A673 (cell line): ENCODE measurements at regions not wholly inside any gene's neighbourhood (a gene's known extent, or its start where the extent isn't known, plus 50 kb on each side); places are given as distances from the start of the nearest gene placed in this dataset.

Experiments
- BruUV-seq: library from RNA; stranded (reverse); fragments of 400-500 nt; replicated peaks from 2 replicates; lab custom pipeline; 2021; lab: Mats Ljungman, UMichigan
- CTCF ChIA-PET: fragments of 300-600 bp; sonication (Branson Sonifier 250); formaldehyde crosslinking; loops from one replicate; lab custom pipeline; 2022; ENCODE audit warnings: antibody characterized with exemption; lab: Charles Lee
- POLR2A ChIA-PET: fragments of 300-600 bp; sonication (Branson Sonifier 250); formaldehyde crosslinking; loops from one replicate; lab custom pipeline; 2022; ENCODE audit warnings: antibody characterized with exemption; ENCODE audit not compliant: low non-redundant PET; lab: Charles Lee
- DNase-seq: peaks from one replicate; pipeline ENCODE4 v3.0.0-alpha.2; 2015; ENCODE audit warnings: low spot score
- H3K27ac ChIP-seq: fragments of 200-600 bp; sonication (generic); 2 replicates; pipeline ENCODE4 v1.5.1; 2016; ENCODE audit warnings: mixed run types, low read depth, mild to moderate bottlenecking, mixed read lengths, antibody characterized with exemption, low read length; ENCODE audit not compliant: poor library complexity, severe bottlenecking
- H3K27me3 ChIP-seq: fragments of 200-600 bp; sonication (generic); replicated peaks from 2 replicates; pipeline ENCODE4 v1.6.1; 2017; ENCODE audit warnings: mixed run types, low read depth, mild to moderate bottlenecking, mixed read lengths, antibody characterized with exemption, low read length; ENCODE audit not compliant: insufficient read depth, poor library complexity
- H3K36me3 ChIP-seq: fragments of 200-600 bp; sonication (generic); 2 replicates; pipeline ENCODE4 v1.6.1; 2016; ENCODE audit warnings: mixed run types, mild to moderate bottlenecking, mixed read lengths, antibody characterized with exemption, low read length; ENCODE audit not compliant: insufficient read depth, poor library complexity, severe bottlenecking
- H3K4me1 ChIP-seq: fragments of 200-600 bp; sonication (generic); 2 replicates; pipeline ENCODE4 v1.6.1; 2017; ENCODE audit warnings: mixed run types, mild to moderate bottlenecking, mixed read lengths, antibody characterized with exemption, low read length; ENCODE audit not compliant: insufficient read depth, poor library complexity, severe bottlenecking
- H3K4me3 ChIP-seq: fragments of 200-600 bp; sonication (generic); 2 replicates; pipeline ENCODE4 v1.5.1; 2016; ENCODE audit warnings: low read depth, mixed run types, mild to moderate bottlenecking, mixed read lengths, low read length; ENCODE audit not compliant: poor library complexity, severe bottlenecking
- H3K9me3 ChIP-seq: fragments of 200-600 bp; sonication (generic); 2 replicates; pipeline ENCODE4 v1.6.1; 2016; ENCODE audit warnings: mixed run types, low read depth, mild to moderate bottlenecking, mixed read lengths, antibody characterized with exemption, low read length; ENCODE audit not compliant: poor library complexity, severe bottlenecking
- EZH2 ChIP-seq: fragments of 200-600 bp; sonication (generic); IDR thresholded peaks from 2 replicates; pipeline ENCODE4 v1.6.1; 2017; ENCODE audit warnings: borderline replicate concordance, low read depth, mild to moderate bottlenecking, mixed read lengths, antibody characterized with exemption, low read length; ENCODE audit not compliant: poor library complexity, severe bottlenecking
- intact Hi-C: fragments of 100-400 bp; cut with micrococcal nuclease; formaldehyde crosslinking; loops from one replicate; pipeline ENCODE4 v1.10.0; 2022; ENCODE audit not compliant: unreplicated experiment
- TF ChIP-seq, protein P1 (sequence below): fragments of 300-800, 200-600 bp; sonication (generic); conservative IDR thresholded peaks from 2 replicates; pipeline ENCODE4 v1.5.1; 2017; ENCODE audit warnings: low read depth, mild to moderate bottlenecking, antibody characterized with exemption, low read length, moderate library complexity, mixed read lengths

DNA sequence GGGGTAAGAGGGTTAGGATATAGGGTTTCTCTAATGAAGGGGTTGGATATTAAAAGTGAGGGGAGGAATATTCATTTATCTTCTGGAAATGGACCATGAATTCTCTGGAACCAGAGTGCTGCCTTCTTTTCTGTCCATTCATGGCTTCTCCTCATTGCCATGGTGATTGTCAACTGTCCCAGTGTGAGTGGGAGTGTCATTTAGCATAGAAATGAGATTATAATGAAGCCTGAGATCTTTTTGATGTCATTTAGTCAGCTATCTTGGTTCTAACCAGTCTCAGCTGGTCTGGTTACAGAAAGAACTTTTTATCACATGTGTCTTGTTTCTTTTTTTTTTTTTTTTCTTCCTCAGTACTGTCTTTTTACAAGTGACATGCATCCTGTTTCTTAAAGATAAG is 497.3 kb upstream of the PITX2 start:
- CTCF ChIA-PET, result no interaction called here

DNA sequence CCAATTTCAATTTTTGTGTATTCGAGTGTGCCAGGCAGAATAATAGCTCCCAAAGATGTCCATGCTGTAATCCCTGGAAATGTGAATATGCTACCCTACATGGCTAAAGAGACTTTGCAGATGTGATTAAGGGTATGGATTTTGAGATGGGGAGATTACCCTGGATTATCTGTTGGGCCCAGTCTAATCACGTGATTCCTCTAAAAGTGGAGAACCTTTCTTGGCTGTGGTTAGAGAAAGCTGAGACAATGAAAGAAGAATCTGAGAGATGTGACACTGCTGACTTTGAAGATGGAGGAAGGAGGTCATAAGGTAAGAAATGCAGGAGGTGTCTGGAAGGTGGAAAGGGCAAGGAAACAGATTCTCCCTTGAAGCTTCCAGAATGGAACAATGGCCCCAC is 503.5 kb upstream of the PITX2 start:
- CTCF ChIA-PET, result no interaction called here
- TF ChIP-seq EZH2, result no peak
- BruUV-seq, result no TSS peak
- no peaks in the 10 kb centered on the region for H3K4me1 ChIP-seq
- no peaks in the 10 kb centered on the region for H3K36me3 ChIP-seq
- no peaks in the 10 kb centered on the region for H3K9me3 ChIP-seq
- intact Hi-C loops, result no loop called here
- DNase-seq, result no peak
- no peaks in the 10 kb centered on the region for H3K27me3 ChIP-seq
- no peak overlapping the region for H3K27ac ChIP-seq
- POLR2A ChIA-PET, result no interaction called here
- no peak overlapping the region for H3K4me3 ChIP-seq

More for the DNA sequence above, 497.3 kb upstream of the PITX2 start:
- DNase-seq, result no peak
- Histone ChIP-seq H3K27ac (no peak overlapping the region), H3K27me3 (no peaks in the 10 kb centered on the region), H3K36me3 (no peaks in the 10 kb centered on the region), H3K9me3 (no peaks in the 10 kb centered on the region), H3K4me1 (no peaks in the 10 kb centered on the region), H3K4me3 (no peak overlapping the region)
- no TSS peak for BruUV-seq
- TF ChIP-seq, protein P1, sequence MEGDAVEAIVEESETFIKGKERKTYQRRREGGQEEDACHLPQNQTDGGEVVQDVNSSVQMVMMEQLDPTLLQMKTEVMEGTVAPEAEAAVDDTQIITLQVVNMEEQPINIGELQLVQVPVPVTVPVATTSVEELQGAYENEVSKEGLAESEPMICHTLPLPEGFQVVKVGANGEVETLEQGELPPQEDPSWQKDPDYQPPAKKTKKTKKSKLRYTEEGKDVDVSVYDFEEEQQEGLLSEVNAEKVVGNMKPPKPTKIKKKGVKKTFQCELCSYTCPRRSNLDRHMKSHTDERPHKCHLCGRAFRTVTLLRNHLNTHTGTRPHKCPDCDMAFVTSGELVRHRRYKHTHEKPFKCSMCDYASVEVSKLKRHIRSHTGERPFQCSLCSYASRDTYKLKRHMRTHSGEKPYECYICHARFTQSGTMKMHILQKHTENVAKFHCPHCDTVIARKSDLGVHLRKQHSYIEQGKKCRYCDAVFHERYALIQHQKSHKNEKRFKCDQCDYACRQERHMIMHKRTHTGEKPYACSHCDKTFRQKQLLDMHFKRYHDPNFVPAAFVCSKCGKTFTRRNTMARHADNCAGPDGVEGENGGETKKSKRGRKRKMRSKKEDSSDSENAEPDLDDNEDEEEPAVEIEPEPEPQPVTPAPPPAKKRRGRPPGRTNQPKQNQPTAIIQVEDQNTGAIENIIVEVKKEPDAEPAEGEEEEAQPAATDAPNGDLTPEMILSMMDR, result no peak
- TF ChIP-seq EZH2, result no peak
- POLR2A ChIA-PET, result interaction anchor here (0.6 kb wide), 1 partner anchor 118 kb away, joined by 6 read pairs; no protein-coding TSS in a partner anchor
- intact Hi-C loops, result no loop called here

DNA sequence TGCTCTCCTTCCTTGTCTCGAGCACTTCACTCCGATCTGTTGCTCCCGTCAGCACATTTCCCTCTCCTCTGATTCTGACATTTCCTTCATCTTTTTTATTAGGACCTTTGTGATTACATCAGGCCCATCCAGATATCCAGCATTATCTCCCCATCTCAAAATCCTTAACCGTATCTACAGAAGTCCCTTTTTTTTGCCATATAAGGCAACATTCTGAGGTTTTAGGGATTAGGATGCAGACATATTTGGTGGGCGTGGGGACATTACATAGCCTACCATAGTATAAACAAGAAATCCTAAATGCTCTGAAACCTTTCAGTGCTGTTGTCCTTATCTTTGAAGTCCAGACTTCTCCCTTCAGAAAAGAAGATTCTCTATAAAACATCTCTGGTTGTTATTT is 505.0 kb upstream of the PITX2 start:
- no peak for TF ChIP-seq EZH2
- TF ChIP-seq, protein P1, result no peak
- H3K36me3 ChIP-seq, result no peaks in the 10 kb centered on the region
- intact Hi-C loops, result no loop called here
- H3K27me3 ChIP-seq, result no peaks in the 10 kb centered on the region
- H3K9me3 ChIP-seq, result no peaks in the 10 kb centered on the region
- H3K4me1 ChIP-seq, result no peaks in the 10 kb centered on the region
- H3K4me3 ChIP-seq, result no peak overlapping the region
- H3K27ac ChIP-seq, result no peak overlapping the region
- no peak for DNase-seq
- BruUV-seq, result no TSS peak
- ChIA-PET POLR2A (no interaction called here), CTCF (no interaction called here)

DNA sequence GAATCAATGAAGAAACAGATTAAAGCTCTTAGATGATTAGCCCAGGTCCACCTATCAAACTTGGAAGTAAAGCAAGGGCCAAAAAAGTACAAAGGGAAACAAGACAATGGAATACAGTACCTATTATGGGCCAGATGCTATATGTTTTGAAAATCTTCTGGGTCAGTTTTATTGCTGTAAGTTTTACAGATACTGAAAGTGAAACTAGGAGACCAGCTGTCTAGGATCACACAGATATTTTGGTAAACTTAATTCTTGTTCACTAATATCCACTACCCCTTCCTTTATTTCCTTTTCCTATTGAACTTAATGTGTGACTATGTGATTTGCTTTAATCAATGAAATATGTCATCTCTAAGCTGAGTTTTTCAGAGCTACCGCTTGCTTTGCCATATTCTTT is 505.4 kb upstream of the PITX2 start:
- no TSS peak for BruUV-seq
- ChIA-PET CTCF (no interaction called here), POLR2A (no interaction called here)

More for the DNA sequence above, 505.4 kb upstream of the PITX2 start:
- intact Hi-C loops, result no loop called here
- TF ChIP-seq, protein P1, result no peak
- TF ChIP-seq EZH2, result no peak
- Histone ChIP-seq H3K4me3 (no peak overlapping the region), H3K4me1 (no peaks in the 10 kb centered on the region), H3K27me3 (no peaks in the 10 kb centered on the region), H3K27ac (no peak overlapping the region), H3K9me3 (no peaks in the 10 kb centered on the region), H3K36me3 (no peaks in the 10 kb centered on the region)
- no peak for DNase-seq
